HG02938 (cell line): ENCODE measurements at regions not wholly inside any gene's neighbourhood (a gene's known extent, or its start where the extent isn't known, plus 50 kb on each side); places are given as distances from the start of the nearest gene placed in this dataset.

Experiments used
- ATAC-seq: cut with Tn5 transposase; IDR thresholded peaks from one replicate; pipeline ENCODE4 v1.9.1; 2021; ENCODE audit warnings: mild to moderate bottlenecking, moderate library complexity; ENCODE audit not compliant: unreplicated experiment

GRCh38 chrX:134718105-134718965, 60.1 kb upstream of the PLAC1 start:
- ATAC-seq = no peak

- no peak for ATAC-seq
These were observed 59.4 kb upstream of the PLAC1 start for GRCh38 chrX:134717698-134718097.

- ATAC-seq = no peak
These were observed 58.3 kb upstream of the PLAC1 start for GRCh38 chrX:134716620-134717012.

GRCh38 chrX:134715930-134716619, 57.8 kb upstream of the PLAC1 start:
- ATAC-seq = no peak

- no peak for ATAC-seq
These were observed 56.4 kb upstream of the PLAC1 start for GRCh38 chrX:134714633-134715110.

- no peak for ATAC-seq
These were observed 55.4 kb upstream of the PLAC1 start for GRCh38 chrX:134713618-134714107.

GRCh38 chrX:134712272-134712671, 54.0 kb upstream of the PLAC1 start:
- no peak for ATAC-seq

GRCh38 chrX:134711135-134711921, 53.1 kb upstream of the PLAC1 start:
- no peak for ATAC-seq
